DND-41 (cell line): ENCODE measurements at regions not wholly inside any gene's neighbourhood (a gene's known extent, or its start where the extent isn't known, plus 50 kb on each side); places are given as distances from the start of the nearest gene placed in this dataset.

Experiments
- CTCF ChIP-seq: IDR thresholded peaks from 2 replicates; pipeline ENCODE4 v1.5.1; 2012; ENCODE audit warnings: borderline replicate concordance, low read length, moderate library complexity, mild to moderate bottlenecking; ENCODE audit not compliant: poor library complexity, severe bottlenecking; ENCODE audit errors: extremely low read depth
- EZH2 ChIP-seq: IDR thresholded peaks from 3 replicates; pipeline ENCODE4 v1.6.1; 2012; ENCODE audit warnings: borderline replicate concordance, low read depth, mild to moderate bottlenecking, moderate library complexity, low read length, inconsistent platforms; ENCODE audit not compliant: severe bottlenecking

DNA sequence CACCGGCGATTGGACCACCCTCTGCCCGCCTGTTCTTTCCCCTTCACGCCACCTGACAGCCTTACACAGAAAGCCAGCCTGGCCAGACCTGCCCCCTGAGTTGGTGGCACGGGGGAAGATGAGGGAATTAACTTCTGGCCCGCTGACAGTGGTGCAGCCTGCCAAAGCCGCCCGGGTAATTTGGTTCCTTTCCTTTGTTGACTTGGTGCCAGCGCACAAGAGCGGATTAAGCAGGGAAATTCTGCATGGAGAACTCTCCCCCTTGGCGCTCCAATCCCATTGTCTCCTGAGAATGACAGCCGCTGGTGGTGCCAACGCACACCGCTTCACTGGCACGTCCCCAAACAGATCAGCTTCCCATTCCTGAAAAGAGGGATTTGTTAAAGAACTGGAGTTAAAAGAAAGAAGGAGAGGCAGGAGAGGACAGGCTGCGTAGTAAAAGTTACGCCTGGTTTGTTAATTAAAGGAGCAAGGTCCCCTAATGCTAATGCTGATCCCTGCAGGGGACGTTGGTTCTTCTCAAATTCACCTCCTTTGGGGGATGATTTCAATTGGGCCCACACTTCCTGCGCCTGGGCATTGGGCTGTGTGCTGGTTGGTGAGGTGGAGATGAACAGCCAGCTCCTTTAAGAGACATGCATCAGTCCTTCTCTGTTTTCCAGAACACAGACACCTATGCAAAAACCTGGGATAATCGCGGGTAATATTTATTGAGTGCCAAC lies 286.8 kb downstream of the MYCN start:
- no peak for TF ChIP-seq CTCF
- no peak for TF ChIP-seq EZH2
